ENCODE measurements at regions not wholly inside any gene's neighbourhood (a gene's known extent, or its start where the extent isn't known, plus 50 kb on each side); places are given as distances from the start of the nearest gene placed in this dataset.

- Histone ChIP-seq H2AFZ (ENCODE audit: low read depth, low read length, poor library complexity, severe bottlenecking) (no peak overlapping the region), H3K27ac (ENCODE audit: low read depth, low read length) (no peak overlapping the region), H4K20me1 (ENCODE audit: insufficient read depth) (no peaks in the 10 kb centered on the region), H3K79me2 (ENCODE audit: insufficient read depth, low read length) (no peaks in the 10 kb centered on the region), H3K4me3 (replicated peaks in 1 of 2; ENCODE audit: low read depth in 1 of 2, low read length in 2 of 2) (no peak overlapping the region), H3K4me1 (ENCODE audit: control insufficient read depth in 1 of 2, insufficient read depth in 2 of 2, low read length in 2 of 2) (no peaks in the 10 kb centered on the region), H3K27me3 (ENCODE audit: insufficient read depth, low read length) (no peaks in the 10 kb centered on the region), H3K9ac (ENCODE audit: low read length) (no peak overlapping the region), H3K36me3 (ENCODE audit: control insufficient read depth in 1 of 2, insufficient read depth in 2 of 2, low read length in 2 of 2) (no peaks in the 10 kb centered on the region), H3K4me2 (ENCODE audit: low read length) (no peak overlapping the region), H3K9me3 (ENCODE audit: control insufficient read depth in 1 of 2, insufficient read depth in 1 of 2, low read depth in 1 of 2, low read length in 2 of 2) (no peaks in the 10 kb centered on the region), H3K9me2 (ENCODE audit: insufficient read depth) (no peaks in the 10 kb centered on the region)
- BruUV-seq (replicated peaks): no TSS peak
- intact Hi-C loops (cut with micrococcal nuclease): no loop called here
- ChIA-PET POLR2A (no interaction called here), CTCF (no interaction called here), RAD21 (ENCODE audit: low non-redundant PET in 1 of 2, low total read pairs in 2 of 2, uncharacterized antibody in 2 of 2, unreplicated experiment in 2 of 2) (no interaction called here)
- ATAC-seq (no peak), DNase-seq (ENCODE audit: low read depth, low spot score) (no peak)
- TF ChIP-seq SRF (IDR thresholded peaks at IDR 0.05; ENCODE audit: low read depth) (no peak), SP1 (IDR thresholded peaks at IDR 0.05; ENCODE audit: low read depth) (no peak), TCF7L2 (IDR thresholded peaks at IDR 0.05; ENCODE audit: borderline replicate concordance, extremely low read depth, insufficient read depth, insufficient read length) (no peak), SIN3A (IDR thresholded peaks at IDR 0.05; ENCODE audit: low read depth) (no peak), ATF3 (IDR thresholded peaks at IDR 0.05) (no peak), POLR2AphosphoS5 (IDR thresholded peaks at IDR 0.05; ENCODE audit: low read depth, low read length) (no peak), ZBTB33 (IDR thresholded peaks at IDR 0.05; ENCODE audit: extremely low read depth, insufficient replicate concordance, low read length) (no peak), CTCF (IDR thresholded peaks at IDR 0.05 in 2 of 3, conservative IDR thresholded peaks at IDR 0.05 in 1 of 3; ENCODE audit: borderline replicate concordance in 1 of 3, insufficient read depth in 1 of 3, low read depth in 2 of 3, low read length in 2 of 3) (no peak), POLR2A (IDR thresholded peaks at IDR 0.05; ENCODE audit: borderline replicate concordance, extremely low read depth, insufficient read depth, insufficient read length) (no peak), CEBPB (IDR thresholded peaks at IDR 0.05; ENCODE audit: low read depth) (no peak), JUND (IDR thresholded peaks at IDR 0.05) (no peak), EZH2phosphoT487 (IDR thresholded peaks at IDR 0.05; ENCODE audit: borderline replicate concordance) (no peak)
Observed at GRCh38 chr16:72255786-72256185, 83.8 kb upstream of the PMFBP1 start.

All from HCT116 (cell line).